ENCODE measurements at regions not wholly inside any gene's neighbourhood (a gene's known extent, or its start where the extent isn't known, plus 50 kb on each side); places are given as distances from the start of the nearest gene placed in this dataset.

GRCh38 chr12:85405262-85405661, 125.2 kb downstream of the ALX1 start:
- no peak for FAIRE-seq
- intact Hi-C loops (cut with micrococcal nuclease; ENCODE audit: unreplicated experiment) (no loop called here), in situ Hi-C loops (cut with HindIII; ENCODE audit: extremely low pct_ligation_motif_present, low pct_unique_long_range_greater_than_20kb) (no loop called here)
- H3K27ac ChIP-seq (ENCODE audit: extremely low read length, insufficient read depth, low read length) = no peak overlapping the region
- TF ChIP-seq HNF1B (CRISPR knock-in tag; IDR thresholded peaks at IDR 0.05) (no peak), MEF2D (CRISPR knock-in tag; IDR thresholded peaks at IDR 0.05) (no peak), HMGXB4 (CRISPR knock-in tag; IDR thresholded peaks at IDR 0.05; ENCODE audit: borderline replicate concordance in 1 of 2, low read depth in 1 of 2) (no peak), IRX3 (CRISPR knock-in tag; IDR thresholded peaks at IDR 0.05; ENCODE audit: borderline replicate concordance, low read depth) (no peak), GRHL1 (CRISPR knock-in tag; conservative IDR thresholded peaks at IDR 0.05) (no peak), MED13 (CRISPR knock-in tag; IDR thresholded peaks at IDR 0.05) (no peak), IKZF1 (IDR thresholded peaks at IDR 0.05) (no peak), NFE2L1 (CRISPR knock-in tag; IDR thresholded peaks at IDR 0.05; ENCODE audit: borderline replicate concordance) (no peak), SSRP1 (CRISPR knock-in tag; IDR thresholded peaks at IDR 0.05) (no peak), ZNF691 (CRISPR knock-in tag; IDR thresholded peaks at IDR 0.05; ENCODE audit: borderline replicate concordance, low read depth) (no peak), PLSCR1 (CRISPR knock-in tag; IDR thresholded peaks at IDR 0.05; ENCODE audit: borderline replicate concordance) (no peak), MXD3 (CRISPR knock-in tag; IDR thresholded peaks at IDR 0.05) (no peak), KLF15 (CRISPR knock-in tag; IDR thresholded peaks at IDR 0.05; ENCODE audit: borderline replicate concordance) (no peak), NFYB (CRISPR knock-in tag; IDR thresholded peaks at IDR 0.05) (no peak), ZNF367 (CRISPR knock-in tag; IDR thresholded peaks at IDR 0.05; ENCODE audit: borderline replicate concordance) (no peak)
- H3K4me3 ChIP-seq (replicated peaks in 1 of 3; ENCODE audit: insufficient read depth in 1 of 3, low read depth in 2 of 3, low read length in 3 of 3) = no peak overlapping the region
- no TSS peak for BruUV-seq (replicated peaks)
- H3K27me3 ChIP-seq (ENCODE audit: control insufficient read depth in 1 of 2, insufficient read depth in 2 of 2, low read length in 2 of 2) = no peaks in the 10 kb centered on the region
- H3K9ac ChIP-seq (ENCODE audit: insufficient read depth, low read depth, low read length) = no peak overlapping the region
- H3K4me1 ChIP-seq (ENCODE audit: insufficient read depth, low read length) = no peaks in the 10 kb centered on the region
- no peaks in the 10 kb centered on the region for H3K36me3 ChIP-seq (replicated peaks in 1 of 2; ENCODE audit: control insufficient read depth in 1 of 2, insufficient read depth in 2 of 2, low read length in 2 of 2)
- DNase-seq (ENCODE audit: low spot score) = no peak
- WGBS (ENCODE audit: low lambda C conversion rate) = 0% methylated on average over 5 of the region's 5 CpGs
- no peak overlapping the region for H3K4me2 ChIP-seq (ENCODE audit: low read depth, low read length)
- no peak for ATAC-seq
- H4K20me1 ChIP-seq (ENCODE audit: insufficient read depth, low read length) = no peaks in the 10 kb centered on the region
- ChIA-PET POLR2A (no interaction called here), CTCF (ENCODE audit: low intra/inter-chr PET ratio, low total read pairs) (no interaction called here)
- no peak overlapping the region for H2AFZ ChIP-seq (ENCODE audit: low read length)
- H3K9me3 ChIP-seq (ENCODE audit: low read length) = no peaks in the 10 kb centered on the region
- no peaks in the 10 kb centered on the region for H3K79me2 ChIP-seq (ENCODE audit: insufficient read depth, low read length)

Data from HepG2 (cell line).